ENCODE measurements at regions not wholly inside any gene's neighbourhood (a gene's known extent, or its start where the extent isn't known, plus 50 kb on each side); places are given as distances from the start of the nearest gene placed in this dataset.

DNA sequence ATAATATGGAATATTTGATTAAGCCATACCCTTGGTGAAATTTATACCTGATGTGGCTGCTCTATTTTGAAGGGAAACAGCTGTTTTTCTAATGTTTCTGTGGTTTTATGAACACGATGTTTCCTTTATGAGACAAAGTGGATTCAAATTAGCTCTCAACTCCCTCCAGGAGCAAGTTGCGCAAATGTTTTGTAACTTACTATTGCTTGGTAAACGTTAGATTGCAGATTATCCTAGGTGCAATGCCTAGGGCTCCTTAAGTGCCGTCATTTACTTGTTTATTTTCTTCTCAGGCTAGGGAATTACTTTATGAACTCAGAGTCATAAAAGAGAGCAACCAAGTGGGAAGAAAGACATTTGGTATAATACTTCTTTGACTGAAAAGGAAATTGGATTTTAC is 763.1 kb downstream of the TAF11L14 start:
- TF ChIP-seq, protein P1, sequence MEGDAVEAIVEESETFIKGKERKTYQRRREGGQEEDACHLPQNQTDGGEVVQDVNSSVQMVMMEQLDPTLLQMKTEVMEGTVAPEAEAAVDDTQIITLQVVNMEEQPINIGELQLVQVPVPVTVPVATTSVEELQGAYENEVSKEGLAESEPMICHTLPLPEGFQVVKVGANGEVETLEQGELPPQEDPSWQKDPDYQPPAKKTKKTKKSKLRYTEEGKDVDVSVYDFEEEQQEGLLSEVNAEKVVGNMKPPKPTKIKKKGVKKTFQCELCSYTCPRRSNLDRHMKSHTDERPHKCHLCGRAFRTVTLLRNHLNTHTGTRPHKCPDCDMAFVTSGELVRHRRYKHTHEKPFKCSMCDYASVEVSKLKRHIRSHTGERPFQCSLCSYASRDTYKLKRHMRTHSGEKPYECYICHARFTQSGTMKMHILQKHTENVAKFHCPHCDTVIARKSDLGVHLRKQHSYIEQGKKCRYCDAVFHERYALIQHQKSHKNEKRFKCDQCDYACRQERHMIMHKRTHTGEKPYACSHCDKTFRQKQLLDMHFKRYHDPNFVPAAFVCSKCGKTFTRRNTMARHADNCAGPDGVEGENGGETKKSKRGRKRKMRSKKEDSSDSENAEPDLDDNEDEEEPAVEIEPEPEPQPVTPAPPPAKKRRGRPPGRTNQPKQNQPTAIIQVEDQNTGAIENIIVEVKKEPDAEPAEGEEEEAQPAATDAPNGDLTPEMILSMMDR (IDR thresholded peaks at IDR 0.05): no peak
- no peak for TF ChIP-seq POLR2A (IDR thresholded peaks at IDR 0.05)

All from breast epithelium (tissue), 3 donors.